Panc1 (cell line): ENCODE measurements at regions not wholly inside any gene's neighbourhood (a gene's known extent, or its start where the extent isn't known, plus 50 kb on each side); places are given as distances from the start of the nearest gene placed in this dataset.

Experiments
- ATAC-seq: fragments of 200-7000 bp; cut with Tn5 transposase; 2 replicates; pipeline ENCODE4 v1.9.1; 2020; ENCODE audit warnings: mild to moderate bottlenecking, moderate library complexity
- BruUV-seq: library from RNA; stranded (reverse); fragments of 400-500 nt; replicated peaks from 2 replicates; lab custom pipeline; 2021; lab: Mats Ljungman, UMichigan
- CTCF ChIA-PET: fragments of 300-600 bp; sonication (Branson Sonifier 250); formaldehyde crosslinking; loops from one replicate; lab custom pipeline; 2022; ENCODE audit warnings: antibody characterized with exemption; lab: Charles Lee
- POLR2A ChIA-PET: fragments of 300-600 bp; sonication (Branson Sonifier 250); formaldehyde crosslinking; loops from one replicate; lab custom pipeline; 2022; ENCODE audit warnings: antibody characterized with exemption; lab: Charles Lee
- DNase-seq: peaks from one replicate; pipeline ENCODE4 v3.0.0-alpha.2; 2010; ENCODE audit warnings: low read depth, low spot score
- H3K27ac ChIP-seq: 2 replicates; pipeline ENCODE4 v1.5.1; 2011; ENCODE audit warnings: mild to moderate bottlenecking, low read length, inconsistent platforms
- H3K27me3 ChIP-seq: fragments of 200-500 bp; sonication (Bioruptor generic); 2 replicates; pipeline ENCODE4 v1.6.0; 2014; ENCODE audit warnings: low read length, inconsistent platforms; ENCODE audit not compliant: control insufficient read depth, insufficient read depth
- H3K36me3 ChIP-seq: fragments of 200-500 bp; sonication (Bioruptor generic); 2 replicates; pipeline ENCODE4 v1.5.1; 2014; ENCODE audit warnings: inconsistent platforms, mild to moderate bottlenecking, low read length, moderate library complexity; ENCODE audit not compliant: control insufficient read depth, insufficient read depth
- H3K4me1 ChIP-seq: 2 replicates; pipeline ENCODE4 v1.5.1; 2011; ENCODE audit warnings: inconsistent platforms, mild to moderate bottlenecking, low read length, moderate library complexity; ENCODE audit not compliant: control insufficient read depth, insufficient read depth
- H3K4me3 ChIP-seq, 2 experiments: 2 replicates each; pipeline ENCODE4 v1.5.1; 2011 to 2012; ENCODE audit warnings: low read depth in 2 of 2, low read length in 2 of 2, mild to moderate bottlenecking in 2 of 2, inconsistent platforms in 1 of 2, moderate library complexity in 1 of 2
- H3K9me3 ChIP-seq: fragments of 200-500 bp; sonication (Bioruptor generic); 2 replicates; pipeline ENCODE4 v1.5.1; 2014; ENCODE audit warnings: low read depth, mild to moderate bottlenecking, inconsistent platforms, low read length, moderate library complexity; ENCODE audit not compliant: control insufficient read depth, insufficient read depth
- POLR2AphosphoS5 ChIP-seq: IDR thresholded peaks from 2 replicates; pipeline ENCODE4 v1.6.1; 2012; ENCODE audit warnings: mild to moderate bottlenecking, low read depth, low read length, moderate library complexity
- SIN3A ChIP-seq: IDR thresholded peaks from 2 replicates; pipeline ENCODE4 v1.6.1; 2012; ENCODE audit warnings: low read depth, mild to moderate bottlenecking, low read length, moderate library complexity, borderline replicate concordance; ENCODE audit not compliant: insufficient read depth
- TCF7L2 ChIP-seq: IDR thresholded peaks from 2 replicates; pipeline ENCODE4 v1.6.1; 2011; ENCODE audit warnings: mild to moderate bottlenecking, low read depth, low read length, inconsistent platforms
- in situ Hi-C: cut with HindIII; loops from 2 replicates; pipeline ENCODE4 v1.10.0; 2016; ENCODE audit warnings: low sequenced_read_pairs, low pct_unique_long_range_greater_than_20kb
- intact Hi-C: fragments of 100-400 bp; cut with micrococcal nuclease; formaldehyde crosslinking; loops from one replicate; pipeline ENCODE4 v1.10.0; 2022; ENCODE audit not compliant: unreplicated experiment
- TF ChIP-seq, protein P1 (sequence below): fragments of 450-650 bp; IDR thresholded peaks from 2 replicates; pipeline ENCODE4 v1.5.1; 2017; ENCODE audit warnings: mild to moderate bottlenecking
- TF ChIP-seq, protein P2 (sequence below), 2 experiments: IDR thresholded peaks; 2 replicates each; pipeline ENCODE4 v1.6.1; 2011 to 2012; ENCODE audit warnings: low read depth in 2 of 2, control low read depth in 1 of 2, low read length in 1 of 2, mild to moderate bottlenecking in 1 of 2, moderate library complexity in 1 of 2; ENCODE audit not compliant: insufficient read depth in 1 of 2

DNA sequence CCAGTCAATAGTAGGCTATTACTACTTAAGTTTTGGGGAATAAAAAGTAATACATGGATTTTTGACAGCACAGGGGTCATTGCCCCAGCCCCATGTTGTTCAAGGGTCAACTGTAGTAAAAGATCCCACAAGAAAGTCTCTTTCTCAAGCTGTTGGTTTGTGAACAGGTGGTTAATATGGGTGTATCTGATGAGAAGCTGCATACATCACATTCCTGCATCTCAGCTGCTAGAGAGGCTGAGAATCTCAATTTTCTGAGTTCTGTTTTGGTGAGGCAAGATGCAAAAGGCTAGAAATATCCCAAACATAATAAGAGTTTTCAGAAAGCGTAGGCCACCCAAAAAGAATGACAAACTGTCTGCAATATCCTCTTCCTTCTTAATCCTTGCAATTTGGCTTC lies 76.8 kb upstream of the DAPK1 start:
- Histone ChIP-seq H3K36me3 (no peaks in the 10 kb centered on the region), H3K4me1 (no peaks in the 10 kb centered on the region), H3K9me3 (no peaks in the 10 kb centered on the region), H3K27ac (no peak overlapping the region), H3K4me3 (no peak overlapping the region), H3K27me3 (no peaks in the 10 kb centered on the region)
- POLR2A ChIA-PET: no interaction called here
- no TSS peak for BruUV-seq
- CTCF ChIA-PET: no interaction called here
- ATAC-seq (no peak), DNase-seq (no peak)
- intact Hi-C loops (no loop called here), in situ Hi-C loops (no loop called here)
- TF ChIP-seq SIN3A (no peak), TCF7L2 (no peak), POLR2AphosphoS5 (no peak)
- TF ChIP-seq, protein P1, sequence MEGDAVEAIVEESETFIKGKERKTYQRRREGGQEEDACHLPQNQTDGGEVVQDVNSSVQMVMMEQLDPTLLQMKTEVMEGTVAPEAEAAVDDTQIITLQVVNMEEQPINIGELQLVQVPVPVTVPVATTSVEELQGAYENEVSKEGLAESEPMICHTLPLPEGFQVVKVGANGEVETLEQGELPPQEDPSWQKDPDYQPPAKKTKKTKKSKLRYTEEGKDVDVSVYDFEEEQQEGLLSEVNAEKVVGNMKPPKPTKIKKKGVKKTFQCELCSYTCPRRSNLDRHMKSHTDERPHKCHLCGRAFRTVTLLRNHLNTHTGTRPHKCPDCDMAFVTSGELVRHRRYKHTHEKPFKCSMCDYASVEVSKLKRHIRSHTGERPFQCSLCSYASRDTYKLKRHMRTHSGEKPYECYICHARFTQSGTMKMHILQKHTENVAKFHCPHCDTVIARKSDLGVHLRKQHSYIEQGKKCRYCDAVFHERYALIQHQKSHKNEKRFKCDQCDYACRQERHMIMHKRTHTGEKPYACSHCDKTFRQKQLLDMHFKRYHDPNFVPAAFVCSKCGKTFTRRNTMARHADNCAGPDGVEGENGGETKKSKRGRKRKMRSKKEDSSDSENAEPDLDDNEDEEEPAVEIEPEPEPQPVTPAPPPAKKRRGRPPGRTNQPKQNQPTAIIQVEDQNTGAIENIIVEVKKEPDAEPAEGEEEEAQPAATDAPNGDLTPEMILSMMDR: no peak
- TF ChIP-seq, protein P2, sequence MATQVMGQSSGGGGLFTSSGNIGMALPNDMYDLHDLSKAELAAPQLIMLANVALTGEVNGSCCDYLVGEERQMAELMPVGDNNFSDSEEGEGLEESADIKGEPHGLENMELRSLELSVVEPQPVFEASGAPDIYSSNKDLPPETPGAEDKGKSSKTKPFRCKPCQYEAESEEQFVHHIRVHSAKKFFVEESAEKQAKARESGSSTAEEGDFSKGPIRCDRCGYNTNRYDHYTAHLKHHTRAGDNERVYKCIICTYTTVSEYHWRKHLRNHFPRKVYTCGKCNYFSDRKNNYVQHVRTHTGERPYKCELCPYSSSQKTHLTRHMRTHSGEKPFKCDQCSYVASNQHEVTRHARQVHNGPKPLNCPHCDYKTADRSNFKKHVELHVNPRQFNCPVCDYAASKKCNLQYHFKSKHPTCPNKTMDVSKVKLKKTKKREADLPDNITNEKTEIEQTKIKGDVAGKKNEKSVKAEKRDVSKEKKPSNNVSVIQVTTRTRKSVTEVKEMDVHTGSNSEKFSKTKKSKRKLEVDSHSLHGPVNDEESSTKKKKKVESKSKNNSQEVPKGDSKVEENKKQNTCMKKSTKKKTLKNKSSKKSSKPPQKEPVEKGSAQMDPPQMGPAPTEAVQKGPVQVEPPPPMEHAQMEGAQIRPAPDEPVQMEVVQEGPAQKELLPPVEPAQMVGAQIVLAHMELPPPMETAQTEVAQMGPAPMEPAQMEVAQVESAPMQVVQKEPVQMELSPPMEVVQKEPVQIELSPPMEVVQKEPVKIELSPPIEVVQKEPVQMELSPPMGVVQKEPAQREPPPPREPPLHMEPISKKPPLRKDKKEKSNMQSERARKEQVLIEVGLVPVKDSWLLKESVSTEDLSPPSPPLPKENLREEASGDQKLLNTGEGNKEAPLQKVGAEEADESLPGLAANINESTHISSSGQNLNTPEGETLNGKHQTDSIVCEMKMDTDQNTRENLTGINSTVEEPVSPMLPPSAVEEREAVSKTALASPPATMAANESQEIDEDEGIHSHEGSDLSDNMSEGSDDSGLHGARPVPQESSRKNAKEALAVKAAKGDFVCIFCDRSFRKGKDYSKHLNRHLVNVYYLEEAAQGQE (IDR thresholded peaks at IDR 0.05; ENCODE audit: insufficient read depth in 1 of 2, low read depth in 2 of 2, low read length in 1 of 2): no peak

DNA sequence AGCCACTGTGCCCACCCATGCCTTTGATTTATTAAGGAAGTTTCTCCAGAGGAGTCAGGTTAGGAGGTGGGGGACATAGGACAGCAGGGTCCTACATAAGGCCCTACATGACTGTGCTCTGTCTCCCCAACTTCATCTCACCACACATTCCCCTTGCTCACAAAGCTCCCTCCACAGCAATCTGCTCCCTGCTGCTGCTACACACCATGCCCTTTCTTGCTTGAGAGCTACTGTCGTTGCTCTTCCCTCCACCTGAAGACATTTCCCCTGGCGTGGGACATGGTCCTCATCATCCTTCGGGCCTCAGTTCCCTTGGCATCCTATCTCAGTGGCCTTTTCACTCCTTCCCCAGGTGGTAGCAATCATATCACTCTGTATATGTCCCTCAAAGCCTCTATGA lies 75.9 kb upstream of the DAPK1 start:
- ATAC-seq (no peak), DNase-seq (no peak)
- Histone ChIP-seq H3K27me3 (no peaks in the 10 kb centered on the region), H3K4me3 (no peak overlapping the region), H3K36me3 (no peaks in the 10 kb centered on the region), H3K4me1 (no peaks in the 10 kb centered on the region), H3K9me3 (no peaks in the 10 kb centered on the region), H3K27ac (no peak overlapping the region)
- intact Hi-C loops: no loop called here
- no TSS peak for BruUV-seq
- in situ Hi-C loops: no loop called here
- ChIA-PET CTCF (no interaction called here), POLR2A (no interaction called here)
- TF ChIP-seq, protein P2 (IDR thresholded peaks at IDR 0.05; ENCODE audit: insufficient read depth in 1 of 2, low read depth in 2 of 2, low read length in 1 of 2): no peak
- TF ChIP-seq, protein P1: no peak
- TF ChIP-seq SIN3A (no peak), TCF7L2 (no peak), POLR2AphosphoS5 (no peak)
